Activated naive CD8-positive, alpha-beta T cell treated with anti-CD3 and anti-CD28 coated beads, Interleukin-2, amount 50 U/mL, for 24 hours (primary cell): ENCODE measurements at regions not wholly inside any gene's neighbourhood (a gene's known extent, or its start where the extent isn't known, plus 50 kb on each side); places are given as distances from the start of the nearest gene placed in this dataset.
"Not testable (repeated sequence)": the region's sequence is repeated elsewhere in the genome, so short reads cannot be mapped to it uniquely, and the experiment has no call there.

Experiments used
- ATAC-seq: fragments of 150-1000 bp; cut with Tn5 transposase; one replicate; pipeline ENCODE4 v1.10.0; 2021
- DNase-seq: peaks from one replicate; pipeline ENCODE4 v3.0.0; 2021
- H3K27ac Mint-ChIP-seq: one replicate; pipeline ENCODE4 v1.8.0; 2021; ENCODE audit warnings: mild to moderate bottlenecking, mixed read lengths
- H3K27me3 Mint-ChIP-seq: one replicate; pipeline ENCODE4 v1.8.0; 2021; ENCODE audit warnings: mixed read lengths
- H3K36me3 Mint-ChIP-seq: one replicate; pipeline ENCODE4 v1.8.0; 2021; ENCODE audit warnings: low read depth, mixed read lengths
- H3K4me1 Mint-ChIP-seq: one replicate; pipeline ENCODE4 v1.8.0; 2021; ENCODE audit warnings: mixed read lengths
- H3K4me3 Mint-ChIP-seq: one replicate; pipeline ENCODE4 v1.8.0; 2021; ENCODE audit warnings: mild to moderate bottlenecking, moderate library complexity, mixed read lengths
- H3K9me3 Mint-ChIP-seq: one replicate; pipeline ENCODE4 v1.8.0; 2021; ENCODE audit warnings: mixed read lengths

DNA sequence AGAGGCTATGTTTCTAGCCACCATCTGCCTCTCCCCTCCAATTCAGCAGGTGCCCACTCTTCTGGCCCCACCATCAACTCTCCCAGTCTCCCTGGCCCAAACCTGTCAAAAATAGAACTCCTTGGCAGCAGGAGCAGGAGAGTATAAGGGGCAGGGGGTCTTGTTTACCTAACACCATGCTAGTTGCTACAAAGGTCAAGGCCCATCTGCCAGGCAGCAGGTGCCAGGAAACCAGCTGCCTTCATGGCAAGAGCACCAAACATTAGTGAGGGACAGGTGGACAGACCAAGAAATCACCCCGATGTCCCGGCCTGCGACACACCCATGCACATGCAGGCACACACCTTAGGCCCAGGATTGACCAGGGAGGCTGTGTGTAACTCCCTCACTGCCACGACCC is 387.9 kb downstream of the BUD13 start:
- H3K9me3 Mint-ChIP-seq, result no peaks in the 10 kb centered on the region
- H3K27ac Mint-ChIP-seq, result no peak overlapping the region
- no peak for ATAC-seq
- no peaks in the 10 kb centered on the region for H3K36me3 Mint-ChIP-seq
- H3K4me3 Mint-ChIP-seq, result no peak overlapping the region
- no peaks in the 10 kb centered on the region for H3K4me1 Mint-ChIP-seq
- H3K27me3 Mint-ChIP-seq, result no peaks in the 10 kb centered on the region
- DNase-seq, result no peak

DNA sequence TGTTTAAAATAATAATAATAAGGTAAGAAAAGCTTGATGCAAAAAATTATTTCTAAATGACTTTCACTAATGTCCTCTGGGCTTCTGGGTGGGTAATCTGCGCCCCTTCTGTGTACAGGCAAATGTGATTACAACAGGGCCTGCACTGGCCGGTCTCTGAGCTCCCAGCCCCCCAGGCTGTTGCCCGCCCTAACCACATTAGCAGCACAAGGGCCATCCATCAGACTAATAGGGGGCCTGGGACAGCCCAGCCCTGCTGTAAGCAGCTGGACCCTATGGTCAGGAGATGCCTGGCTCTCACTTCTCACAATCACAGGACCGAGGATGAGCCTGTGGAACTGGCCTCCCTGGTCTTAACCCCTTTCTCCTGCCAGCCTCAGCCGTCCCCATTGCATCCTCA is 388.4 kb downstream of the BUD13 start:
- Mint-ChIP-seq H3K27ac (no peak overlapping the region), H3K27me3 (no peaks in the 10 kb centered on the region), H3K36me3 (no peaks in the 10 kb centered on the region), H3K4me3 (no peak overlapping the region), H3K4me1 (no peaks in the 10 kb centered on the region), H3K9me3 (no peaks in the 10 kb centered on the region)
- no peak for ATAC-seq
- DNase-seq, result no peak

GRCh38 chr11:116379185-116379828 is 393.5 kb downstream of the BUD13 start:
- no peak overlapping the region for H3K27ac Mint-ChIP-seq
- no peak for ATAC-seq
- H3K36me3 Mint-ChIP-seq, result no peaks in the 10 kb centered on the region
- H3K4me1 Mint-ChIP-seq, result no peaks in the 10 kb centered on the region
- no peak overlapping the region for H3K4me3 Mint-ChIP-seq
- DNase-seq, result peak; percentile 14
- H3K27me3 Mint-ChIP-seq, result peaks cover 5% of the 10 kb centered on the region
- no peaks in the 10 kb centered on the region for H3K9me3 Mint-ChIP-seq

DNA sequence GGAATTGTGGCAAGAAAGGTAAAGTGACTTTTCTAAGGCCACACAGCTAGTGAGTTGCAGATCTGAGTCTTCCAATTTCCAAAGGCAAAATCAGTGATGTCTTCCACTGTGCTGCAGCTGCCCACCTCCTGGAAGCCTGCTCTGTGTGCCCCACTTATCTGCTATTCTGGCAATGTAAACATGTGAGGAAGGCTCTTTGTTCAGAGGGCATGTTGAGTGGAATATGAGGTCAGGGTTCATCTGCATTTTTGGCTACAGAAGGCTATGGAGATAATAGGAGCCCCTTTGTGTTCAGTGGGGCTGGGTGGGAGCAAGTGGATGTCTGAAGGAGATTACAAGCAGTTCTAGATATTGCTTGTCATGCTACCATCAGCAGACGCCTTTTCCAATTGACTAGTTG is 396.2 kb downstream of the BUD13 start:
- peaks cover 5% of the 10 kb centered on the region for H3K27me3 Mint-ChIP-seq
- no peaks in the 10 kb centered on the region for H3K36me3 Mint-ChIP-seq
- DNase-seq (no peak), ATAC-seq (no peak)
- no peak overlapping the region for H3K4me3 Mint-ChIP-seq
- no peaks in the 10 kb centered on the region for H3K9me3 Mint-ChIP-seq
- H3K27ac Mint-ChIP-seq, result no peak overlapping the region
- H3K4me1 Mint-ChIP-seq, result no peaks in the 10 kb centered on the region

- peaks cover 5% of the 10 kb centered on the region for H3K27me3 Mint-ChIP-seq
- H3K4me3 Mint-ChIP-seq, result no peak overlapping the region
- DNase-seq (no peak), ATAC-seq (no peak)
- H3K27ac Mint-ChIP-seq, result no peak overlapping the region
- H3K9me3 Mint-ChIP-seq, result no peaks in the 10 kb centered on the region
- no peaks in the 10 kb centered on the region for H3K4me1 Mint-ChIP-seq
- no peaks in the 10 kb centered on the region for H3K36me3 Mint-ChIP-seq
These were observed 396.7 kb downstream of the BUD13 start for GRCh38 chr11:116376054-116376453.

- DNase-seq (no peak), ATAC-seq (no peak)
- Mint-ChIP-seq H3K27me3 (peaks cover 5% of the 10 kb centered on the region), H3K9me3 (no peaks in the 10 kb centered on the region), H3K27ac (no peak overlapping the region), H3K36me3 (no peaks in the 10 kb centered on the region), H3K4me1 (no peaks in the 10 kb centered on the region), H3K4me3 (no peak overlapping the region)
These were observed 397.6 kb downstream of the BUD13 start for GRCh38 chr11:116375221-116375620.

DNA sequence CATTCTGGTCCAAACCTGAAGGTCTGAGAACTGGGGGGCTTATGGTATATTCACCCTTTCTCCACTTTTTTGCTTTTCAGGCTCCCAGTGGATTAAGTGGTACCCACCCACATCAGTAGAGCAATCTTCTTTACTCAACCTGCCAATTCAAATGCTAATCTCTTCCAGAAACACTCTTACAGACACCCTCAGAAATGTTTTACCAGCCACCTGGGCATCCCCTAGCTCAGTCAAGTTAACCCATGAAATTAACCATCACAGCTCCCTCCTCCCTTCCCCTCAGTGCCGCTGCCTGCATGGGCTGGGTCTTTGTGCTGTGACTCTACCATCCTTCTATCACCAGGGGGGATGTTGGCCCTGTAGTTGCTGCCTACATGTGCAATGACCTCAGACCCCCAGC is 398.7 kb downstream of the BUD13 start:
- no peak for ATAC-seq
- no peaks in the 10 kb centered on the region for H3K9me3 Mint-ChIP-seq
- peaks cover 5% of the 10 kb centered on the region for H3K27me3 Mint-ChIP-seq

DNA sequence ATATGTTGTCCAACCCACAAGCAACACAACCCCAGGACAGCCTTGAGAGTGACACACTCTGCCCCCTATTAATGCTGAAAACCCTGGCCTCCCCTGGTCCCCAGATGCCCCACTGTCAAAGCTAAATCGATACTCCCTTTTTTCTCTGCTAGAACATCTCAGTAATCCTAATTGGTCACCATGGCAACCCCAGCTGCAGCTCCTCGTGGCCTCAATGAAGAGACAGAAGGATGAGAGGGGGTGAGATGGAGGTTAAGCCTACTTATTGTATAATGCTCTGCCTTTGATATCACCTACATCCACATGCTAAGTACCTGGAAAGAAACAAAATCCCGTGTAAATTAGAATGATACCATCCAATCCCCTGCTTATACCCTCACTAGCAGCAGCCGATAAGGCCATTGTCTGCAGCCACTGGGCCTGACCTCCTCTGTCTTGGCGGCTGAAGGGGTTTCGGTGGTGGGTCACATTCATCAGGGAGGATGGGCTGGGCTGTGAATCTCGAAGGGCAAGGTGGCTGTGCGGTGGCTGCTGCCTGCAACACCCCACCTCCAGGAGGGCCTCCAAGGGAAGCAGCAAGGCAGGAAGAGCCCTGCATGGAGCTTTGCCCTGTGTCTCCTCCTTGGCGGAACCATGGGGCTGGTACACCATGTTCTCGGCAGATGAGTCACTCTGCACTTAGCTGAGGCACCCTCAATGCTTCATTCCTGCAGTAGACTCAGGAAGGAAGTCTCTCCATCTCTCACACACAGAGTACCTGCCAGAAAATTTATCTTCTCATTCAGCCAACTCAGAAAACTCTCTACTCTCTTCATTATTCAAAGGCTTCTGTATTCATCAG is 399.5 kb downstream of the BUD13 start:
- Mint-ChIP-seq H3K27ac (no peak overlapping the region), H3K36me3 (no peaks in the 10 kb centered on the region), H3K27me3 (peaks cover 3% of the 10 kb centered on the region), H3K9me3 (no peaks in the 10 kb centered on the region), H3K4me3 (no peak overlapping the region), H3K4me1 (no peaks in the 10 kb centered on the region)
- ATAC-seq (no peak), DNase-seq (no peak)

More for the DNA sequence above, 398.7 kb downstream of the BUD13 start:
- H3K27ac Mint-ChIP-seq, result no peak overlapping the region
- no peak for DNase-seq
- no peak overlapping the region for H3K4me3 Mint-ChIP-seq
- H3K4me1 Mint-ChIP-seq, result no peaks in the 10 kb centered on the region
- H3K36me3 Mint-ChIP-seq, result no peaks in the 10 kb centered on the region

DNA sequence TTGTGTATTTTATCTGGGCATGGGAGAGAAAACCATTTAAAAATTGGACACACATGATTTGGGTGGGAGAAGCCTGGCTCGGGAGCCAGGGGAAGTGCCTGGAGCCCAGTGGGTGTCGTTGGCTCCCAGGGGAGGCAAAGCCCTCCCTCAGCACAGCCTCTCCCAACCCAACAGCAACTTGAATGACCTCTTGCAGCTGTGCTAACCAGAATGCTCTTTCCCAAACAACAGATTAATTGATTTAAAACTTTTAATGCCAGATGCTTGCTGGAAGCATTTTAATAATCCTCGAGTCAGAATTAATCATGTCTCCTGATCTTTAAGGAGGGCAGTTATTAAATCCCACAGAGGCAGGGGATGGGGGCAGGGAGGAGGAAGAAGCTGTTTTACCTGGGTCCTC is 401.6 kb downstream of the BUD13 start:
- no peaks in the 10 kb centered on the region for H3K4me1 Mint-ChIP-seq
- no peak for DNase-seq
- peaks cover 3% of the 10 kb centered on the region for H3K27me3 Mint-ChIP-seq
- H3K9me3 Mint-ChIP-seq, result no peaks in the 10 kb centered on the region
- ATAC-seq, result no peak
- H3K36me3 Mint-ChIP-seq, result no peaks in the 10 kb centered on the region
- H3K4me3 Mint-ChIP-seq, result no peak overlapping the region
- H3K27ac Mint-ChIP-seq, result no peak overlapping the region

DNA sequence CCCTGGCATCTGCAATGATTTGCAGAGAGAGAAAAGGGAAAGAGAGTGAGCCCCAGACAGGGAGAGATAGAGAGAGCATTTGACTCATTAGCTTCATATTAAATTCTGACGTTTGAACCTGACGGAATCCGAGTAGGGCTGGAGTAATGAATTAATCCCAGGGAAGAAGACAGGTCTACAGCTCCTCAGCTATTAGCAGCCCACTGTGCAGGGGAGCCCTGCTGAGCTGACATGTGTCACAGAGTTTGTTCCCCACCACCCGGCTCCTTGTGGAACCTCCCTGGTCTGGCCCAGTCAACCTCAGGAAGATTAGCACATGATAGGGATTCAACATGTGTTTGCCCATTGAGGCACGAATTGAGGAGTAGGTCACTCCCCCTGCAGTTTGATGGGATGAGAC is 404.0 kb downstream of the BUD13 start:
- no peak for DNase-seq
- Mint-ChIP-seq H3K4me3 (no peak overlapping the region), H3K27me3 (no peaks in the 10 kb centered on the region), H3K9me3 (no peaks in the 10 kb centered on the region), H3K4me1 (no peaks in the 10 kb centered on the region), H3K27ac (no peak overlapping the region), H3K36me3 (no peaks in the 10 kb centered on the region)
- no peak for ATAC-seq

GRCh38 chr11:116366980-116367645 is 405.7 kb downstream of the BUD13 start:
- H3K4me1 Mint-ChIP-seq, result no peaks in the 10 kb centered on the region
- no peak overlapping the region for H3K27ac Mint-ChIP-seq
- no peaks in the 10 kb centered on the region for H3K27me3 Mint-ChIP-seq
- H3K4me3 Mint-ChIP-seq, result no peak overlapping the region
- ATAC-seq (no peak), DNase-seq (no peak)
- no peaks in the 10 kb centered on the region for H3K36me3 Mint-ChIP-seq
- H3K9me3 Mint-ChIP-seq, result no peaks in the 10 kb centered on the region

DNA sequence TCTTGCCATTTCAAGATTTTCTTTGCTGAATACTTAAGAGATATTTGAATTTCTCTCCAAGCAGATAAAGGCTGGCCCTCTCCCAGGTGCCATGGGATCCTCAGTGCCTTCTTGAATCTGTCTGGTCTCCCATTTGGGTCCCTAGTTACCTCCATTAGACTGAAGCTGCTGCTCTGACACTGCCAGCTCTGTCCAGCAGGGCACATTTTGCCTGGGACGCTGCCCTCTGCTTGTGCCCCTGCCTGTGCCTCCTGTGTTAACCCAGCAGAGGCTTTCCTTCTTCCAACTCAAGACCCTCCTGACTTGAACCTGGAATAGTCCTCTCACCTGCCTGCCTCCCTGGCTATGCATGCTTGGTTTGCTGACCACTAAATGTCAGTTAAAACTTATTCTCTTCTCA is 406.3 kb downstream of the BUD13 start:
- Mint-ChIP-seq H3K27ac (no peak overlapping the region), H3K4me3 (no peak overlapping the region), H3K36me3 (no peaks in the 10 kb centered on the region), H3K4me1 (no peaks in the 10 kb centered on the region), H3K27me3 (no peaks in the 10 kb centered on the region), H3K9me3 (no peaks in the 10 kb centered on the region)
- DNase-seq (no peak), ATAC-seq (no peak)

- not testable (repeated sequence) for H3K9me3 Mint-ChIP-seq, H3K27ac Mint-ChIP-seq, DNase-seq, H3K27me3 Mint-ChIP-seq, H3K36me3 Mint-ChIP-seq, H3K4me3 Mint-ChIP-seq, H3K4me1 Mint-ChIP-seq, ATAC-seq
These were observed 407.9 kb downstream of the BUD13 start for GRCh38 chr11:116364925-116365324.

- H3K27me3 Mint-ChIP-seq, result no peaks in the 10 kb centered on the region
- no peaks in the 10 kb centered on the region for H3K36me3 Mint-ChIP-seq
These were observed 408.4 kb downstream of the BUD13 start for GRCh38 chr11:116364348-116364747.

More at GRCh38 chr11:116364348-116364747, 408.4 kb downstream of the BUD13 start:
- DNase-seq (no peak), ATAC-seq (no peak)
- Mint-ChIP-seq H3K27ac (no peak overlapping the region), H3K9me3 (no peaks in the 10 kb centered on the region), H3K4me1 (no peaks in the 10 kb centered on the region), H3K4me3 (no peak overlapping the region)
